Natural killer cell (primary cell): ENCODE measurements at regions not wholly inside any gene's neighbourhood (a gene's known extent, or its start where the extent isn't known, plus 50 kb on each side); places are given as distances from the start of the nearest gene placed in this dataset.

ENCODE experiments used
- ATAC-seq, 3 donors: fragments of 150-1000 bp in 2 of 3; fragments of 200-7000 bp in 1 of 3; cut with Tn5 transposase; 1 replicate in 1 of 3; 2 replicates in 2 of 3; pipeline ENCODE4 v1.10.0; 2021; ENCODE audit warnings: mild to moderate bottlenecking in 2 of 3, moderate library complexity in 2 of 3
- DNase-seq, 2 donors: peaks; one replicate each; pipeline versions ENCODE4 v3.0.0 to v3.0.0-alpha.2; 2013 to 2021; ENCODE audit warnings: mixed read lengths in 1 of 2
- H3K27ac ChIP-seq: one replicate; pipeline ENCODE4 v1.5.1; 2013; ENCODE audit warnings: mild to moderate bottlenecking, low read length
- H3K27me3 ChIP-seq: one replicate; pipeline ENCODE4 v1.6.1; 2013; ENCODE audit warnings: low read length; ENCODE audit not compliant: control insufficient read depth, insufficient read depth
- H3K36me3 ChIP-seq: one replicate; pipeline ENCODE4 v1.6.1; 2013; ENCODE audit warnings: low read length; ENCODE audit not compliant: control insufficient read depth, insufficient read depth
- H3K4me1 ChIP-seq: one replicate; pipeline ENCODE4 v1.6.1; 2013; ENCODE audit warnings: low read length; ENCODE audit not compliant: control insufficient read depth, insufficient read depth
- H3K4me3 ChIP-seq: one replicate; pipeline ENCODE4 v1.5.1; 2013; ENCODE audit warnings: low read length
- H3K9me3 ChIP-seq: one replicate; pipeline ENCODE4 v1.6.1; 2013; ENCODE audit warnings: low read length; ENCODE audit not compliant: control insufficient read depth, insufficient read depth
- H3K27ac Mint-ChIP-seq, 2 donors: one replicate each; pipeline ENCODE4 v1.8.0; 2022; ENCODE audit warnings: mild to moderate bottlenecking in 2 of 2, mixed read lengths in 2 of 2, moderate library complexity in 1 of 2
- H3K27me3 Mint-ChIP-seq, 2 donors: one replicate each; pipeline ENCODE4 v1.8.0; 2022; ENCODE audit warnings: low read depth in 2 of 2, mixed read lengths in 2 of 2
- H3K36me3 Mint-ChIP-seq: one replicate; pipeline ENCODE4 v1.8.0; 2022; ENCODE audit warnings: mixed read lengths
- H3K4me1 Mint-ChIP-seq, 2 donors: one replicate each; pipeline ENCODE4 v1.8.0; 2022; ENCODE audit warnings: mixed read lengths in 2 of 2
- H3K4me3 Mint-ChIP-seq: one replicate; pipeline ENCODE4 v1.8.0; 2022; ENCODE audit warnings: mild to moderate bottlenecking, moderate library complexity, mixed read lengths
- H3K9me3 Mint-ChIP-seq, 2 donors: one replicate each; pipeline ENCODE4 v1.8.0; 2022; ENCODE audit warnings: mixed read lengths in 2 of 2
- CTCF ChIP-seq: fragments of 200-600 bp; IDR thresholded peaks from one replicate; pipeline ENCODE4 v1.8.0; 2022; ENCODE audit warnings: antibody characterized with exemption
- WGBS: methylation state at CpG from one replicate; pipeline ENCODE4 v1.1.7; 2013; ENCODE audit warnings: missing lambda C conversion rate; ENCODE audit not compliant: insufficient coverage; 5-methylcytosine and 5-hydroxymethylcytosine counted together
- intact Hi-C: fragments of 100-400 bp; cut with micrococcal nuclease; formaldehyde crosslinking; loops from one replicate; pipeline ENCODE4 v1.14.2; 2022

GRCh38 chr3:144522456-144522855 lies 550.8 kb downstream of the DIPK2A start:
- Mint-ChIP-seq H3K4me1 (no peaks in the 10 kb centered on the region), H3K27me3 (no peaks in the 10 kb centered on the region), H3K36me3 (no peaks in the 10 kb centered on the region), H3K27ac (no peak overlapping the region), H3K9me3 (peaks cover 0 to 2% of the 10 kb centered on the region in 2 donors), H3K4me3 (no peak overlapping the region)
- no peak for TF ChIP-seq CTCF
- H3K27ac ChIP-seq, result no peak overlapping the region
- no peaks in the 10 kb centered on the region for H3K36me3 ChIP-seq
- no peak overlapping the region for H3K4me3 ChIP-seq
- DNase-seq (no peak), ATAC-seq (no peak)
- H3K4me1 ChIP-seq, result no peaks in the 10 kb centered on the region
- H3K9me3 ChIP-seq, result no peaks in the 10 kb centered on the region
- intact Hi-C loops, result no loop called here
- 94% methylated on average over 3 of the region's 3 CpGs for WGBS
- H3K27me3 ChIP-seq, result no peaks in the 10 kb centered on the region

- Histone ChIP-seq H3K9me3 (no peaks in the 10 kb centered on the region), H3K4me1 (no peaks in the 10 kb centered on the region), H3K27ac (no peak overlapping the region), H3K4me3 (no peak overlapping the region), H3K27me3 (no peaks in the 10 kb centered on the region), H3K36me3 (no peaks in the 10 kb centered on the region)
- no peaks in the 10 kb centered on the region for H3K36me3 Mint-ChIP-seq
- 85% methylated on average over 2 of the region's 2 CpGs for WGBS
- peaks cover 2% of the 10 kb centered on the region in 2 donors for H3K9me3 Mint-ChIP-seq
- H3K27ac Mint-ChIP-seq, result no peak overlapping the region
- no peak overlapping the region for H3K4me3 Mint-ChIP-seq
- H3K27me3 Mint-ChIP-seq, result no peaks in the 10 kb centered on the region
- H3K4me1 Mint-ChIP-seq, result no peaks in the 10 kb centered on the region
- intact Hi-C loops, result no loop called here
- ATAC-seq (no peak), DNase-seq (no peak)
- no peak for TF ChIP-seq CTCF
These were observed 551.8 kb downstream of the DIPK2A start for GRCh38 chr3:144523396-144523795.

- Mint-ChIP-seq H3K4me1 (no peaks in the 10 kb centered on the region), H3K27ac (no peak overlapping the region), H3K27me3 (no peaks in the 10 kb centered on the region), H3K36me3 (no peaks in the 10 kb centered on the region), H3K9me3 (peaks cover 2 to 6% of the 10 kb centered on the region in 2 donors), H3K4me3 (no peak overlapping the region)
- intact Hi-C loops, result no loop called here
- Histone ChIP-seq H3K4me3 (no peak overlapping the region), H3K27ac (no peak overlapping the region), H3K4me1 (no peaks in the 10 kb centered on the region), H3K9me3 (no peaks in the 10 kb centered on the region), H3K27me3 (no peaks in the 10 kb centered on the region), H3K36me3 (no peaks in the 10 kb centered on the region)
- no peak for TF ChIP-seq CTCF
- no peak for DNase-seq
- ATAC-seq, result no peak
These were observed 552.9 kb downstream of the DIPK2A start for GRCh38 chr3:144524531-144524930.

- Histone ChIP-seq H3K9me3 (no peaks in the 10 kb centered on the region), H3K27ac (no peak overlapping the region), H3K27me3 (no peaks in the 10 kb centered on the region), H3K36me3 (no peaks in the 10 kb centered on the region), H3K4me1 (no peaks in the 10 kb centered on the region), H3K4me3 (no peak overlapping the region)
- Mint-ChIP-seq H3K36me3 (no peaks in the 10 kb centered on the region), H3K4me3 (no peak overlapping the region), H3K27me3 (no peaks in the 10 kb centered on the region), H3K4me1 (no peaks in the 10 kb centered on the region), H3K27ac (no peak overlapping the region), H3K9me3 (peaks cover 7 to 8% of the 10 kb centered on the region in 2 donors)
- intact Hi-C loops, result no loop called here
- WGBS, result 53% methylated on average over 1 of the region's 1 CpG
- TF ChIP-seq CTCF, result no peak
- no peak for DNase-seq
- ATAC-seq, result no peak
These were observed 557.9 kb downstream of the DIPK2A start for GRCh38 chr3:144529566-144529965.
